Gastrocnemius medialis (tissue), 4 donors: ENCODE measurements at regions not wholly inside any gene's neighbourhood (a gene's known extent, or its start where the extent isn't known, plus 50 kb on each side); places are given as distances from the start of the nearest gene placed in this dataset.

Experiments used
- POLR2A ChIP-seq, 2 donors: fragments of 450-650 bp; IDR thresholded peaks; one replicate each; pipeline ENCODE4 v1.6.1; 2017; ENCODE audit warnings: antibody characterized with exemption in 2 of 2, mild to moderate bottlenecking in 2 of 2, moderate library complexity in 2 of 2
- TF ChIP-seq, protein P1 (sequence below), 5 experiments: fragments of 450-650 bp in 3 of 5; fragments of 200-600 bp in 2 of 5; sonication (generic) in 2 of 5; IDR thresholded peaks in 4 of 5; conservative IDR thresholded peaks in 1 of 5; 1 replicate in 4 of 5; 2 replicates in 1 of 5; pipeline ENCODE4 v1.5.1; 2016 to 2019; ENCODE audit warnings: antibody characterized with exemption in 5 of 5, mild to moderate bottlenecking in 3 of 5, moderate library complexity in 3 of 5

DNA sequence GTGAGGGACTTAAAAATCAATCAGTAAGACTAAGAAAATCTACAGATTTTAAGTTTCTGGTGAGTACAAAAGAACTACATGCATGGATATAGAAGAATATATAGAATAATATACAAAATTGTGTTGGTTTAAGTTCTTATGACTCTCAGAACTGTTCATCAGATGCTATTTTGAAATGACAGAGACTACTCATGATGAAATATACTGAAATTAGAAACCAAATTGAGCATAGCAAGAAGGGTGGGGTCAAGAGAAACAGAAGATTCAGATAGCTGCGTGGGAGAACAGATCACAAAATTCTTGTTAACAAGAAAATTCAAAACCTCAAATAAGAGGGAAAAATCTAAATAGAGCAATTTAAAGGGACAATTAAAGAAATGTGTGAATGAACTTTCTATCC is 2125.3 kb upstream of the RAG2 start:
- TF ChIP-seq, protein P1, sequence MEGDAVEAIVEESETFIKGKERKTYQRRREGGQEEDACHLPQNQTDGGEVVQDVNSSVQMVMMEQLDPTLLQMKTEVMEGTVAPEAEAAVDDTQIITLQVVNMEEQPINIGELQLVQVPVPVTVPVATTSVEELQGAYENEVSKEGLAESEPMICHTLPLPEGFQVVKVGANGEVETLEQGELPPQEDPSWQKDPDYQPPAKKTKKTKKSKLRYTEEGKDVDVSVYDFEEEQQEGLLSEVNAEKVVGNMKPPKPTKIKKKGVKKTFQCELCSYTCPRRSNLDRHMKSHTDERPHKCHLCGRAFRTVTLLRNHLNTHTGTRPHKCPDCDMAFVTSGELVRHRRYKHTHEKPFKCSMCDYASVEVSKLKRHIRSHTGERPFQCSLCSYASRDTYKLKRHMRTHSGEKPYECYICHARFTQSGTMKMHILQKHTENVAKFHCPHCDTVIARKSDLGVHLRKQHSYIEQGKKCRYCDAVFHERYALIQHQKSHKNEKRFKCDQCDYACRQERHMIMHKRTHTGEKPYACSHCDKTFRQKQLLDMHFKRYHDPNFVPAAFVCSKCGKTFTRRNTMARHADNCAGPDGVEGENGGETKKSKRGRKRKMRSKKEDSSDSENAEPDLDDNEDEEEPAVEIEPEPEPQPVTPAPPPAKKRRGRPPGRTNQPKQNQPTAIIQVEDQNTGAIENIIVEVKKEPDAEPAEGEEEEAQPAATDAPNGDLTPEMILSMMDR (IDR thresholded peaks at IDR 0.05 in 4 of 5, conservative IDR thresholded peaks at IDR 0.05 in 1 of 5) = no peak
- TF ChIP-seq POLR2A (IDR thresholded peaks at IDR 0.05) = no peak
